Body of pancreas (tissue), 4 donors: ENCODE measurements at regions not wholly inside any gene's neighbourhood (a gene's known extent, or its start where the extent isn't known, plus 50 kb on each side); places are given as distances from the start of the nearest gene placed in this dataset.
"Not testable (repeated sequence)": the region's sequence is repeated elsewhere in the genome, so short reads cannot be mapped to it uniquely, and the experiment has no call there.

Experiments used
- POLR2A ChIP-seq, 3 donors: fragments of 450-650 bp; IDR thresholded peaks; one replicate each; pipeline ENCODE4 v1.6.1; 2016; ENCODE audit warnings: antibody characterized with exemption in 3 of 3, mild to moderate bottlenecking in 2 of 3
- TF ChIP-seq, protein P1 (sequence below), 7 experiments: fragments of 450-650 bp in 4 of 7; fragments of 200-600 bp in 3 of 7; sonication (generic) in 3 of 7; IDR thresholded peaks; one replicate each; pipeline ENCODE4 v1.5.1; 2016 to 2019; ENCODE audit warnings: antibody characterized with exemption in 7 of 7

DNA sequence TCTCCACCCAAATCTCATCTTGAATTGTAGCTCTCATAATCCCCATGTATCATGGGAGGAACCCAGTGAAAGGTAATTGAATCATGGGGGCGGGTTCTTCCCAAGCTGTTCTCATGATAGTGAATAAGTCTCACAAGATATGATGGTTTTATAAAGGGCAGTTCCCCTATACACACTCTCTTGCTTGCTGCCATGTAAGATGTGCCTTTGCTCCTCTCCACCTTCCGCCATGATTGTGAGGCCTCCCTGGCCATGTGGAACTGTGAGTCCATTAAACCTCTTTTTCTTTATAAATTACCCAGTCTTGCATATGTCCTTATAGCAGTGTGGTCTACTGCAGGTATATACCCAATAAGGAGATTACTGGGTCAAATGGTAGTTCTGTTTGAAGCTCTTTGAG lies 61.3 kb upstream of the ALOX12 start:
- TF ChIP-seq, protein P1, sequence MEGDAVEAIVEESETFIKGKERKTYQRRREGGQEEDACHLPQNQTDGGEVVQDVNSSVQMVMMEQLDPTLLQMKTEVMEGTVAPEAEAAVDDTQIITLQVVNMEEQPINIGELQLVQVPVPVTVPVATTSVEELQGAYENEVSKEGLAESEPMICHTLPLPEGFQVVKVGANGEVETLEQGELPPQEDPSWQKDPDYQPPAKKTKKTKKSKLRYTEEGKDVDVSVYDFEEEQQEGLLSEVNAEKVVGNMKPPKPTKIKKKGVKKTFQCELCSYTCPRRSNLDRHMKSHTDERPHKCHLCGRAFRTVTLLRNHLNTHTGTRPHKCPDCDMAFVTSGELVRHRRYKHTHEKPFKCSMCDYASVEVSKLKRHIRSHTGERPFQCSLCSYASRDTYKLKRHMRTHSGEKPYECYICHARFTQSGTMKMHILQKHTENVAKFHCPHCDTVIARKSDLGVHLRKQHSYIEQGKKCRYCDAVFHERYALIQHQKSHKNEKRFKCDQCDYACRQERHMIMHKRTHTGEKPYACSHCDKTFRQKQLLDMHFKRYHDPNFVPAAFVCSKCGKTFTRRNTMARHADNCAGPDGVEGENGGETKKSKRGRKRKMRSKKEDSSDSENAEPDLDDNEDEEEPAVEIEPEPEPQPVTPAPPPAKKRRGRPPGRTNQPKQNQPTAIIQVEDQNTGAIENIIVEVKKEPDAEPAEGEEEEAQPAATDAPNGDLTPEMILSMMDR (IDR thresholded peaks at IDR 0.05): not testable (repeated sequence)
- TF ChIP-seq POLR2A (IDR thresholded peaks at IDR 0.05): not testable (repeated sequence)
